ENCODE measurements at regions not wholly inside any gene's neighbourhood (a gene's known extent, or its start where the extent isn't known, plus 50 kb on each side); places are given as distances from the start of the nearest gene placed in this dataset.
A peak's percentile ranks its signal among the peaks of the same experiment; 100 is the strongest.

DNA sequence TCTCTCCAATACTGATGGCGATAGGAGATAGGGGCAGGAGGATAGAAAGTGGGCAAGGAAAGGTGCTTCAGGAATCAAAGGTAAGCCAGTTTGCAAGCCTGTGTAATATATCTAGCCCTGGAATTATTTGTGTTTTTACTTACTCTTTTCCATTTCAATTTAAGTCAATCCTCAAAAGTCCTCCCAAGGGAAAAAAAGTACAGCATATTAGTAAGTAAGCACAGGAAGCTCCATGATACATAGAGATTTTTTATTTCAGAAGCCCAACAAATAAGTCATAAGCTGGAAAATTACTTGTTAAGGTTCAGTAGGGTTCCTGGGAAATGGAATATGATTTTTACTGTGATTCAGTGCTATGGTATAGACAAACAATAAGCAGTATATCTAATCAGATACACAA, 337.7 kb upstream of the DUSP10 start:
- Histone ChIP-seq H3K27me3 (ENCODE audit: low read length) (no peaks in the 10 kb centered on the region), H3K4me2 (ENCODE audit: low read length) (no peak overlapping the region), H3K36me3 (ENCODE audit: low read depth, low read length) (no peaks in the 10 kb centered on the region), H3F3A (ENCODE audit: low read length, unreplicated experiment) (no peaks in the 10 kb centered on the region), H3K4me1 (ENCODE audit: insufficient read depth, low read length) (peaks cover 5% of the 10 kb centered on the region), H3K79me2 (ENCODE audit: low read length) (no peaks in the 10 kb centered on the region), H4K20me1 (ENCODE audit: low read length) (no peaks in the 10 kb centered on the region), H3K9me2 (replicated peaks; ENCODE audit: low read length) (no peaks in the 10 kb centered on the region), H3K9ac (ENCODE audit: low read length) (no peak overlapping the region), H3K9me3 (ENCODE audit: low read length) (no peaks in the 10 kb centered on the region), H3K4me3 (ENCODE audit: low read length) (no peak overlapping the region), H2AFZ (ENCODE audit: low read length) (no peak overlapping the region), H3K27ac (ENCODE audit: low read length) (no peak overlapping the region)
- DNase-seq (no peak), ATAC-seq (no peak)
- ChIA-PET POLR2A (ENCODE audit: unreplicated experiment) (no interaction called here), CTCF (interaction anchor here (1.2 kb wide), 1 partner anchor 376 kb away, joined by 3 read pairs; no protein-coding TSS in a partner anchor)
- BruUV-seq (replicated peaks) = no TSS peak
- TF ChIP-seq EZH2phosphoT487 (IDR thresholded peaks at IDR 0.05; ENCODE audit: borderline replicate concordance, low read length) = no peak
- TF ChIP-seq, protein P1, sequence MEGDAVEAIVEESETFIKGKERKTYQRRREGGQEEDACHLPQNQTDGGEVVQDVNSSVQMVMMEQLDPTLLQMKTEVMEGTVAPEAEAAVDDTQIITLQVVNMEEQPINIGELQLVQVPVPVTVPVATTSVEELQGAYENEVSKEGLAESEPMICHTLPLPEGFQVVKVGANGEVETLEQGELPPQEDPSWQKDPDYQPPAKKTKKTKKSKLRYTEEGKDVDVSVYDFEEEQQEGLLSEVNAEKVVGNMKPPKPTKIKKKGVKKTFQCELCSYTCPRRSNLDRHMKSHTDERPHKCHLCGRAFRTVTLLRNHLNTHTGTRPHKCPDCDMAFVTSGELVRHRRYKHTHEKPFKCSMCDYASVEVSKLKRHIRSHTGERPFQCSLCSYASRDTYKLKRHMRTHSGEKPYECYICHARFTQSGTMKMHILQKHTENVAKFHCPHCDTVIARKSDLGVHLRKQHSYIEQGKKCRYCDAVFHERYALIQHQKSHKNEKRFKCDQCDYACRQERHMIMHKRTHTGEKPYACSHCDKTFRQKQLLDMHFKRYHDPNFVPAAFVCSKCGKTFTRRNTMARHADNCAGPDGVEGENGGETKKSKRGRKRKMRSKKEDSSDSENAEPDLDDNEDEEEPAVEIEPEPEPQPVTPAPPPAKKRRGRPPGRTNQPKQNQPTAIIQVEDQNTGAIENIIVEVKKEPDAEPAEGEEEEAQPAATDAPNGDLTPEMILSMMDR (conservative IDR thresholded peaks at IDR 0.05; ENCODE audit: low read depth, low read length) = no peak
- no peak for TF ChIP-seq EZH2 (IDR thresholded peaks at IDR 0.05; ENCODE audit: low read length, unreplicated experiment)
- intact Hi-C loops (cut with micrococcal nuclease) = no loop called here

DNA sequence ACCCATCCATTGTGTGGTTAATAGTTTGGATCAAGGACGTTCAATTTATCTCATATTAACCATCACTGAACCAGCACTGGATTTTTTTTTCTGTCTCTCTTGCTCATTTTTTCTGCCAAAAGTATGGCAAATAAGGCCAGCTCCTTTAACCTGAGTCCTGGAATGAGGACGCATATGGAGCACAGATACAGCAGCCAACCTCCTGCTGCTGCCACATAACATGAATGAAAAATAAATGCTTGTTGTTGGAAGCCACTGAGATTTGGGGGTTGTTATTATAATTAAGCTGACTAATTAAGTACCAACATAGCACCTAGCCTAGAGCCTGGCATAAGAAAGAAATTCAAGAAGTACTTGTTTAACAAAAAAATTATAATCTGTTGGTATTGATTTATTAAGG, 335.3 kb upstream of the DUSP10 start:
- H3K4me2 ChIP-seq (ENCODE audit: low read length) = no peak overlapping the region
- ChIA-PET POLR2A (ENCODE audit: unreplicated experiment) (no interaction called here), CTCF (no interaction called here)
- H2AFZ ChIP-seq (ENCODE audit: low read length) = no peak overlapping the region
- no peak for TF ChIP-seq EZH2phosphoT487 (IDR thresholded peaks at IDR 0.05; ENCODE audit: borderline replicate concordance, low read length)
- TF ChIP-seq EZH2 (IDR thresholded peaks at IDR 0.05; ENCODE audit: low read length, unreplicated experiment) = no peak
- TF ChIP-seq, protein P1 (conservative IDR thresholded peaks at IDR 0.05; ENCODE audit: low read depth, low read length) = no peak
- H3K4me3 ChIP-seq (ENCODE audit: low read length) = no peak overlapping the region
- no peaks in the 10 kb centered on the region for H3K9me2 ChIP-seq (replicated peaks; ENCODE audit: low read length)
- intact Hi-C loops (cut with micrococcal nuclease) = no loop called here
- no peak overlapping the region for H3K27ac ChIP-seq (ENCODE audit: low read length)
- no peak for ATAC-seq
- no TSS peak for BruUV-seq (replicated peaks)
- no peaks in the 10 kb centered on the region for H3K79me2 ChIP-seq (ENCODE audit: low read length)
- no peaks in the 10 kb centered on the region for H4K20me1 ChIP-seq (ENCODE audit: low read length)
- H3K27me3 ChIP-seq (ENCODE audit: low read length) = no peaks in the 10 kb centered on the region
- H3F3A ChIP-seq (ENCODE audit: low read length, unreplicated experiment) = no peaks in the 10 kb centered on the region
- H3K9ac ChIP-seq (ENCODE audit: low read length) = no peak overlapping the region
- no peaks in the 10 kb centered on the region for H3K36me3 ChIP-seq (ENCODE audit: low read depth, low read length)
- H3K9me3 ChIP-seq (ENCODE audit: low read length) = no peaks in the 10 kb centered on the region
- no peak for DNase-seq
- H3K4me1 ChIP-seq (ENCODE audit: insufficient read depth, low read length) = peaks cover 5% of the 10 kb centered on the region

DNA sequence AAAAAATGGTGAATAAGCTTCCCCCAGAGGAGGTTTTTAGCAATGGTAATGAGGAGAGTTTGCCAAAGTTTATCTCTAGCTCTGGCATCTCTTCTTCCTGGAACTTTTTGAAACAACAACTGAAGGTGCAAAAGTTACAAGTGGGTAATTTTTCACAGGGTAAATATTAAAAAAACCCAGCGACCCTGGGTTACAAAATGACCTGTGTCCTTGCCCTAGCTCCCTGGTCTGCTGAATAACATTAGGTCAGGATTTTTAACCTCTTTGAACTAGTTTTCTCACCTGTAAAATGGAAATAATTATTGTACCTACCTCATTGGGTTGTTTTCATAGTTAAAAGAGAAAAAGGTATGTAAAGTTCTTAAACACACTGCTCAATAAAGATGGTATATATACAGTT, 332.4 kb upstream of the DUSP10 start:
- Histone ChIP-seq H3K9me3 (ENCODE audit: low read length) (no peaks in the 10 kb centered on the region), H3K27me3 (ENCODE audit: low read length) (no peaks in the 10 kb centered on the region), H3K4me2 (ENCODE audit: low read length) (no peak overlapping the region), H3K9ac (ENCODE audit: low read length) (no peak overlapping the region), H3K4me3 (ENCODE audit: low read length) (no peak overlapping the region), H3K9me2 (replicated peaks; ENCODE audit: low read length) (0 out of 2 replicates have a peak, but pooled peaks cover 4% of the 10 kb centered on the region), H3K27ac (ENCODE audit: low read length) (no peak overlapping the region), H3F3A (ENCODE audit: low read length, unreplicated experiment) (no peaks in the 10 kb centered on the region), H3K79me2 (ENCODE audit: low read length) (no peaks in the 10 kb centered on the region), H3K36me3 (ENCODE audit: low read depth, low read length) (no peaks in the 10 kb centered on the region), H4K20me1 (ENCODE audit: low read length) (no peaks in the 10 kb centered on the region), H3K4me1 (ENCODE audit: insufficient read depth, low read length) (peaks cover 5% of the 10 kb centered on the region), H2AFZ (ENCODE audit: low read length) (0 out of 2 replicates have a peak overlapping the region, but pooled peaks have one; percentile 19)
- TF ChIP-seq, protein P1 (conservative IDR thresholded peaks at IDR 0.05; ENCODE audit: low read depth, low read length) = no peak
- TF ChIP-seq EZH2 (IDR thresholded peaks at IDR 0.05; ENCODE audit: low read length, unreplicated experiment) (no peak), EZH2phosphoT487 (IDR thresholded peaks at IDR 0.05; ENCODE audit: borderline replicate concordance, low read length) (no peak)
- intact Hi-C loops (cut with micrococcal nuclease) = no loop called here
- POLR2A ChIA-PET (ENCODE audit: unreplicated experiment) = no interaction called here
- CTCF ChIA-PET = interaction anchor here (0.6 kb wide), 1 partner anchor 1050 kb away, joined by 3 read pairs; no protein-coding TSS in a partner anchor
- BruUV-seq (replicated peaks) = no TSS peak
- no peak for DNase-seq
- no peak for ATAC-seq

Measured in PC-3 (cell line).